Right hindlimb (tissue), 1 donor: ENCODE measurements at regions not wholly inside any gene's neighbourhood (a gene's known extent, or its start where the extent isn't known, plus 50 kb on each side); places are given as distances from the start of the nearest gene placed in this dataset.
A peak's percentile ranks its signal among the peaks of the same experiment; 100 is the strongest.

Experiments used
- DNase-seq: peaks from one replicate; pipeline ENCODE4 v3.0.0-alpha.2; 2018

GRCh38 chr5:20109326-20109725 lies 121.3 kb upstream of the CDH18 start:
- DNase-seq = no peak

- DNase-seq = no peak
Observed at GRCh38 chr5:20105915-20106314, 117.9 kb upstream of the CDH18 start.

GRCh38 chr5:20102293-20102692 lies 114.3 kb upstream of the CDH18 start:
- no peak for DNase-seq

GRCh38 chr5:20098694-20099093 lies 110.7 kb upstream of the CDH18 start:
- no peak for DNase-seq

GRCh38 chr5:20088361-20088760 lies 100.4 kb upstream of the CDH18 start:
- DNase-seq = no peak

GRCh38 chr5:20087299-20087698 lies 99.3 kb upstream of the CDH18 start:
- no peak for DNase-seq

- DNase-seq = no peak
Observed at GRCh38 chr5:20077186-20077585, 89.2 kb upstream of the CDH18 start.

- no peak for DNase-seq
Observed at GRCh38 chr5:20056933-20057332, 68.9 kb upstream of the CDH18 start.

GRCh38 chr5:20055301-20055700 lies 67.3 kb upstream of the CDH18 start:
- DNase-seq = no peak

GRCh38 chr5:20050262-20050661 lies 62.3 kb upstream of the CDH18 start:
- no peak for DNase-seq

- DNase-seq = no peak
Observed at GRCh38 chr5:20044460-20044859, 56.5 kb upstream of the CDH18 start.

- DNase-seq = peak; percentile 27
Observed at GRCh38 chr5:20041326-20042274, 53.6 kb upstream of the CDH18 start.

- DNase-seq = no peak
Observed at GRCh38 chr5:20040901-20041300, 52.9 kb upstream of the CDH18 start.
